Uterus (tissue), 3 donors: ENCODE measurements at regions not wholly inside any gene's neighbourhood (a gene's known extent, or its start where the extent isn't known, plus 50 kb on each side); places are given as distances from the start of the nearest gene placed in this dataset.

ENCODE experiments used
- DNase-seq, 2 donors: peaks; one replicate each; pipeline ENCODE4 v3.0.0-alpha.2; 2019 to 2020
- H3K27ac ChIP-seq, 2 donors: fragments of 200-600 bp; sonication (generic); 1 replicate in 1 of 2; 2 replicates in 1 of 2; pipeline ENCODE4 v1.5.1; 2016 to 2018
- H3K27me3 ChIP-seq, 2 donors: fragments of 200-600 bp; sonication (generic); one replicate each; pipeline ENCODE4 v1.5.1; 2018 to 2019; ENCODE audit warnings: control low read depth in 1 of 2
- H3K36me3 ChIP-seq, 2 donors: fragments of 200-600 bp; sonication (generic); one replicate each; pipeline ENCODE4 v1.5.1; 2019; ENCODE audit warnings: control low read depth in 1 of 2
- H3K4me1 ChIP-seq, 2 donors: fragments of 200-600 bp; sonication (generic); one replicate each; pipeline ENCODE4 v1.5.1; 2018 to 2019; ENCODE audit warnings: control low read depth in 1 of 2
- H3K4me3 ChIP-seq, 2 donors: fragments of 200-600 bp; sonication (generic); 1 replicate in 1 of 2; 2 replicates in 1 of 2; pipeline ENCODE4 v1.5.1; 2018 to 2019; ENCODE audit warnings: mild to moderate bottlenecking in 1 of 2
- H3K9me3 ChIP-seq, 2 donors: fragments of 200-600 bp; sonication (generic); one replicate each; pipeline ENCODE4 v1.5.1; 2019; ENCODE audit warnings: control low read depth in 1 of 2
- CTCF ChIP-seq, 4 experiments: fragments of 200-600 bp in 2 of 4; fragments of 450-650 bp in 2 of 4; sonication (generic) in 2 of 4; IDR thresholded peaks; one replicate each; pipeline ENCODE4 v1.5.1; 2016 to 2019; ENCODE audit warnings: antibody characterized with exemption in 4 of 4, mild to moderate bottlenecking in 2 of 4, moderate library complexity in 1 of 4
- POLR2A ChIP-seq, 2 donors: fragments of 450-650 bp; IDR thresholded peaks; one replicate each; pipeline ENCODE4 v1.6.1; 2016; ENCODE audit warnings: antibody characterized with exemption in 2 of 2, mild to moderate bottlenecking in 1 of 2, moderate library complexity in 1 of 2
- intact Hi-C: fragments of 100-400 bp; cut with DNase I; formaldehyde crosslinking; loops from one replicate; pipeline ENCODE4 v1.15.1; 2023; ENCODE audit warnings: low total_unique reads
- donor health status: DM: yes; HTN: yes; CAD: no.

GRCh38 chr7:114133717-114134116, 214.9 kb upstream of the PPP1R3A start:
- intact Hi-C loops = no loop called here
- TF ChIP-seq CTCF (IDR thresholded peaks at IDR 0.05) = no peak
- no peak for TF ChIP-seq POLR2A (IDR thresholded peaks at IDR 0.05)
- H3K4me1 ChIP-seq = no peaks in the 10 kb centered on the region

GRCh38 chr7:114130866-114131265, 212.1 kb upstream of the PPP1R3A start:
- TF ChIP-seq POLR2A (IDR thresholded peaks at IDR 0.05) = no peak
- no peak for TF ChIP-seq CTCF (IDR thresholded peaks at IDR 0.05)
- DNase-seq = no peak
- intact Hi-C loops = no loop called here
- H3K4me3 ChIP-seq = no peak overlapping the region
- H3K4me1 ChIP-seq = no peaks in the 10 kb centered on the region
- H3K27me3 ChIP-seq = no peaks in the 10 kb centered on the region
- no peaks in the 10 kb centered on the region for H3K36me3 ChIP-seq
- no peaks in the 10 kb centered on the region for H3K9me3 ChIP-seq
- H3K27ac ChIP-seq = no peak overlapping the region

More at GRCh38 chr7:114133717-114134116, 214.9 kb upstream of the PPP1R3A start:
- H3K27me3 ChIP-seq = no peaks in the 10 kb centered on the region
- H3K36me3 ChIP-seq = no peaks in the 10 kb centered on the region
- no peak overlapping the region for H3K27ac ChIP-seq
- no peak overlapping the region for H3K4me3 ChIP-seq
- no peaks in the 10 kb centered on the region for H3K9me3 ChIP-seq
- no peak for DNase-seq

GRCh38 chr7:114128880-114129279, 210.1 kb upstream of the PPP1R3A start:
- Histone ChIP-seq H3K27ac (no peak overlapping the region), H3K27me3 (no peaks in the 10 kb centered on the region), H3K4me3 (no peak overlapping the region), H3K4me1 (no peaks in the 10 kb centered on the region), H3K36me3 (no peaks in the 10 kb centered on the region), H3K9me3 (no peaks in the 10 kb centered on the region)
- no peak for DNase-seq
- TF ChIP-seq POLR2A (IDR thresholded peaks at IDR 0.05) (no peak), CTCF (IDR thresholded peaks at IDR 0.05) (no peak)
- intact Hi-C loops = no loop called here

- TF ChIP-seq CTCF (IDR thresholded peaks at IDR 0.05) (no peak), POLR2A (IDR thresholded peaks at IDR 0.05) (no peak)
- Histone ChIP-seq H3K4me3 (no peak overlapping the region), H3K27me3 (no peaks in the 10 kb centered on the region), H3K9me3 (no peaks in the 10 kb centered on the region), H3K27ac (no peak overlapping the region), H3K36me3 (no peaks in the 10 kb centered on the region), H3K4me1 (no peaks in the 10 kb centered on the region)
- DNase-seq = no peak
- intact Hi-C loops = no loop called here
Observed at GRCh38 chr7:114126095-114126494, 207.3 kb upstream of the PPP1R3A start.

- Histone ChIP-seq H3K4me3 (no peak overlapping the region), H3K27ac (no peak overlapping the region), H3K9me3 (no peaks in the 10 kb centered on the region), H3K27me3 (no peaks in the 10 kb centered on the region), H3K36me3 (no peaks in the 10 kb centered on the region), H3K4me1 (no peaks in the 10 kb centered on the region)
- intact Hi-C loops = no loop called here
- no peak for TF ChIP-seq CTCF (IDR thresholded peaks at IDR 0.05)
- TF ChIP-seq POLR2A (IDR thresholded peaks at IDR 0.05) = no peak
- no peak for DNase-seq
Observed at GRCh38 chr7:114112806-114113205, 194.0 kb upstream of the PPP1R3A start.
